H9 (cell line): ENCODE measurements at regions not wholly inside any gene's neighbourhood (a gene's known extent, or its start where the extent isn't known, plus 50 kb on each side); places are given as distances from the start of the nearest gene placed in this dataset.

Experiments
- DNase-seq: peaks from one replicate; pipeline ENCODE4 v3.0.0-alpha.2; 2017
- H2AFZ ChIP-seq: one replicate; pipeline ENCODE4 v1.6.1; 2013; ENCODE audit warnings: mild to moderate bottlenecking, low read length, control low read depth, moderate library complexity
- H2AK5ac ChIP-seq: 2 replicates; pipeline ENCODE4 v1.6.1; 2013; ENCODE audit warnings: low read length, control low read depth, mixed read lengths; ENCODE audit not compliant: insufficient read length
- H2BK120ac ChIP-seq: one replicate; pipeline ENCODE4 v1.6.1; 2013; ENCODE audit warnings: low read depth, mild to moderate bottlenecking, low read length, control low read depth, inconsistent platforms; ENCODE audit not compliant: poor library complexity, severe bottlenecking
- H2BK12ac ChIP-seq: 2 replicates; pipeline ENCODE4 v1.6.1; 2013; ENCODE audit warnings: low read length, control low read depth, mixed read lengths, low read depth; ENCODE audit not compliant: insufficient read length
- H2BK15ac ChIP-seq: 2 replicates; pipeline ENCODE4 v1.6.1; 2013; ENCODE audit warnings: low read depth, low read length, control low read depth
- H2BK20ac ChIP-seq: one replicate; pipeline ENCODE4 v1.6.1; 2013; ENCODE audit warnings: low read depth, mild to moderate bottlenecking, low read length, control low read depth, inconsistent platforms; ENCODE audit not compliant: poor library complexity, severe bottlenecking
- H2BK5ac ChIP-seq: 2 replicates; pipeline ENCODE4 v1.6.1; 2013; ENCODE audit warnings: low read length, control low read depth, mixed read lengths; ENCODE audit not compliant: insufficient read length
- H3K14ac ChIP-seq: 2 replicates; pipeline ENCODE4 v1.6.1; 2013; ENCODE audit warnings: low read length, control low read depth; ENCODE audit not compliant: insufficient read depth
- H3K18ac ChIP-seq: 2 replicates; pipeline ENCODE4 v1.6.1; 2013; ENCODE audit warnings: low read depth, mild to moderate bottlenecking, mixed read lengths, low read length, control low read depth; ENCODE audit not compliant: insufficient read length
- H3K23ac ChIP-seq: 2 replicates; pipeline ENCODE4 v1.6.1; 2013; ENCODE audit warnings: low read length, control low read depth, mixed read lengths, low read depth; ENCODE audit not compliant: insufficient read length
- H3K23me2 ChIP-seq: 2 replicates; pipeline ENCODE4 v1.6.1; 2013; ENCODE audit warnings: low read depth, mild to moderate bottlenecking, mixed read lengths, low read length, control low read depth; ENCODE audit not compliant: insufficient read length, poor library complexity, severe bottlenecking
- H3K27ac ChIP-seq: 2 replicates; pipeline ENCODE4 v1.5.1; 2013; ENCODE audit warnings: low read length, control low read depth, mixed read lengths, low read depth; ENCODE audit not compliant: insufficient read length
- H3K27me3 ChIP-seq: 2 replicates; pipeline ENCODE4 v1.6.1; 2013; ENCODE audit warnings: low read length, control low read depth, inconsistent platforms; ENCODE audit not compliant: insufficient read depth
- H3K4ac ChIP-seq: 2 replicates; pipeline ENCODE4 v1.6.1; 2013; ENCODE audit warnings: low read depth, mild to moderate bottlenecking, control low read depth, inconsistent platforms, low read length, moderate library complexity
- H3K4me1 ChIP-seq: 2 replicates; pipeline ENCODE4 v1.6.1; 2013; ENCODE audit warnings: low read length, control low read depth, inconsistent platforms; ENCODE audit not compliant: insufficient read depth
- H3K4me2 ChIP-seq: 2 replicates; pipeline ENCODE4 v1.6.1; 2013; ENCODE audit warnings: low read length, control low read depth, mixed read lengths; ENCODE audit not compliant: insufficient read length, insufficient read depth
- H3K56ac ChIP-seq: 2 replicates; pipeline ENCODE4 v1.6.1; 2013; ENCODE audit warnings: low read depth, mild to moderate bottlenecking, mixed read lengths, low read length, control low read depth; ENCODE audit not compliant: insufficient read length
- H3K79me1 ChIP-seq: 2 replicates; pipeline ENCODE4 v1.6.1; 2013; ENCODE audit warnings: low read depth, mild to moderate bottlenecking, moderate library complexity, low read length, control low read depth, inconsistent platforms; ENCODE audit not compliant: insufficient read depth, poor library complexity, severe bottlenecking
- H3K79me2 ChIP-seq: 2 replicates; pipeline ENCODE4 v1.6.1; 2013; ENCODE audit warnings: low read length, control low read depth, inconsistent platforms; ENCODE audit not compliant: insufficient read depth
- H3K9ac ChIP-seq: 2 replicates; pipeline ENCODE4 v1.6.1; 2013; ENCODE audit warnings: low read length, control low read depth, mixed read lengths; ENCODE audit not compliant: insufficient read length; ENCODE audit errors: extremely low read depth
- H3K9me3 ChIP-seq: one replicate; pipeline ENCODE4 v1.6.1; 2013; ENCODE audit warnings: low read depth, low read length, inconsistent platforms; ENCODE audit not compliant: control insufficient read depth
- H3T11ph ChIP-seq: one replicate; pipeline ENCODE4 v1.6.1; 2013; ENCODE audit warnings: mild to moderate bottlenecking, low read length, control low read depth, inconsistent platforms
- H4K20me1 ChIP-seq: one replicate; pipeline ENCODE4 v1.6.1; 2013; ENCODE audit not compliant: control insufficient read depth, insufficient read length, insufficient read depth
- H4K5ac ChIP-seq: 2 replicates; pipeline ENCODE4 v1.6.1; 2013; ENCODE audit warnings: low read depth, mild to moderate bottlenecking, mixed read lengths, low read length, control low read depth; ENCODE audit not compliant: insufficient read length
- H4K8ac ChIP-seq: replicated peaks from 2 replicates; pipeline ENCODE4 v1.6.1; 2013; ENCODE audit warnings: low read length, control low read depth, mixed read lengths, low read depth; ENCODE audit not compliant: insufficient read length
- H4K91ac ChIP-seq: 2 replicates; pipeline ENCODE4 v1.6.1; 2013; ENCODE audit warnings: low read depth, mild to moderate bottlenecking, moderate library complexity, mixed read lengths, low read length, control low read depth; ENCODE audit not compliant: insufficient read length
- H3K27ac Mint-ChIP-seq, 3 experiments: 2 replicates in 2 of 3; 3 replicates in 1 of 3; pipeline ENCODE4 v1.8.0; 2020 to 2021; ENCODE audit warnings: mixed read lengths in 3 of 3, mild to moderate bottlenecking in 1 of 3, moderate library complexity in 1 of 3
- H3K27me3 Mint-ChIP-seq: 2 replicates; pipeline ENCODE4 v1.8.0; 2021; ENCODE audit warnings: low read depth, mild to moderate bottlenecking, moderate library complexity, mixed read lengths
- H3K36me3 Mint-ChIP-seq, 3 experiments: 2 replicates in 2 of 3; 3 replicates in 1 of 3; pipeline ENCODE4 v1.8.0; 2020 to 2021; ENCODE audit warnings: low read depth in 3 of 3, mixed read lengths in 3 of 3; ENCODE audit not compliant: insufficient read depth in 1 of 3
- H3K4me1 Mint-ChIP-seq, 2 experiments: 2 replicates each; pipeline ENCODE4 v1.8.0; 2020; ENCODE audit warnings: mixed read lengths in 2 of 2
- H3K4me3 Mint-ChIP-seq, 2 experiments: 2 replicates in 1 of 2; 3 replicates in 1 of 2; pipeline ENCODE4 v1.8.0; 2020 to 2021; ENCODE audit warnings: mild to moderate bottlenecking in 2 of 2, mixed read lengths in 2 of 2, moderate library complexity in 1 of 2
- H3K9me3 Mint-ChIP-seq, 2 experiments: 2 replicates in 1 of 2; 3 replicates in 1 of 2; pipeline ENCODE4 v1.8.0; 2020; ENCODE audit warnings: mild to moderate bottlenecking in 2 of 2, mixed read lengths in 2 of 2, moderate library complexity in 1 of 2
- WGBS: extraction: QIAGEN DNeasy Blood & Tissue Kit; methylation state at CpG from one replicate; pipeline ENCODE4 v1.1.7; 2013; ENCODE audit warnings: missing lambda C conversion rate, low lambda C conversion rate, mixed read lengths; ENCODE audit not compliant: insufficient read length; ENCODE audit errors: extremely low coverage; 5-methylcytosine and 5-hydroxymethylcytosine counted together
- TF ChIP-seq, protein P1 (sequence below): fragments of 200-600 bp; sonication (generic); conservative IDR thresholded peaks from 3 replicates; pipeline ENCODE4 v1.8.0; 2021; ENCODE audit warnings: antibody characterized with exemption, mild to moderate bottlenecking

DNA sequence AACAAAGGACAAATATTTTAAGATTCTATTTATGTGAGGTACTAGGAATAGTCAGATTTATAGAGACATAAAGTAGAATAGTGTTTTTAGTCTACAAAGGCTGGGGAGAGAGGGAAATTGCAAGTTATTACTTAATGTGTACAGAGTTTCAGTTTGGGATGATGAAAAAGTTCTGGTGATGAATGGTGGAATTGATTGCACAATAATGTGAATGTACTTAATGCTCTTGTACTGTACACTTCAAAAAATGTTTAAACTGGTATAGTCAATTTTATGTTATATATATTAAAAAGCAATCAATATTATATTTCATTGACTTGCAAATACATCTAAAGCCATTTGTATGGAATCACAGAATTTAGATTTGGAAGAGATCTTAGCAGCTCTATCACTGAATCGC lies 213.4 kb downstream of the PPP1R3A start:
- Histone ChIP-seq H3K18ac (no peak overlapping the region), H3K23me2 (no peaks in the 10 kb centered on the region), H4K20me1 (no peaks in the 10 kb centered on the region), H4K91ac (no peak overlapping the region), H3K9ac (no peak overlapping the region), H4K8ac (no peak overlapping the region), H3K4me2 (no peak overlapping the region), H2BK20ac (no peak overlapping the region), H3T11ph (no peak overlapping the region), H2AFZ (no peak overlapping the region), H3K27me3 (no peaks in the 10 kb centered on the region), H3K79me2 (no peaks in the 10 kb centered on the region), H3K4me1 (no peaks in the 10 kb centered on the region), H3K14ac (no peak overlapping the region), H2BK15ac (no peak overlapping the region), H2BK120ac (no peak overlapping the region), H3K4ac (no peak overlapping the region), H3K56ac (no peak overlapping the region), H3K23ac (no peak overlapping the region), H3K79me1 (no peaks in the 10 kb centered on the region), H2BK5ac (no peak overlapping the region), H2AK5ac (no peak overlapping the region), H2BK12ac (no peak overlapping the region), H4K5ac (no peak overlapping the region), H3K9me3 (no peaks in the 10 kb centered on the region), H3K27ac (no peak overlapping the region)
- no CpG with 5 or more reads among the region's 1 CpG for WGBS
- TF ChIP-seq, protein P1, sequence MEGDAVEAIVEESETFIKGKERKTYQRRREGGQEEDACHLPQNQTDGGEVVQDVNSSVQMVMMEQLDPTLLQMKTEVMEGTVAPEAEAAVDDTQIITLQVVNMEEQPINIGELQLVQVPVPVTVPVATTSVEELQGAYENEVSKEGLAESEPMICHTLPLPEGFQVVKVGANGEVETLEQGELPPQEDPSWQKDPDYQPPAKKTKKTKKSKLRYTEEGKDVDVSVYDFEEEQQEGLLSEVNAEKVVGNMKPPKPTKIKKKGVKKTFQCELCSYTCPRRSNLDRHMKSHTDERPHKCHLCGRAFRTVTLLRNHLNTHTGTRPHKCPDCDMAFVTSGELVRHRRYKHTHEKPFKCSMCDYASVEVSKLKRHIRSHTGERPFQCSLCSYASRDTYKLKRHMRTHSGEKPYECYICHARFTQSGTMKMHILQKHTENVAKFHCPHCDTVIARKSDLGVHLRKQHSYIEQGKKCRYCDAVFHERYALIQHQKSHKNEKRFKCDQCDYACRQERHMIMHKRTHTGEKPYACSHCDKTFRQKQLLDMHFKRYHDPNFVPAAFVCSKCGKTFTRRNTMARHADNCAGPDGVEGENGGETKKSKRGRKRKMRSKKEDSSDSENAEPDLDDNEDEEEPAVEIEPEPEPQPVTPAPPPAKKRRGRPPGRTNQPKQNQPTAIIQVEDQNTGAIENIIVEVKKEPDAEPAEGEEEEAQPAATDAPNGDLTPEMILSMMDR, result no peak
- no peak for DNase-seq
- no peaks in the 10 kb centered on the region for H3K36me3 Mint-ChIP-seq
- H3K4me1 Mint-ChIP-seq, result no peaks in the 10 kb centered on the region
- no peak overlapping the region for H3K27ac Mint-ChIP-seq
- H3K27me3 Mint-ChIP-seq, result no peaks in the 10 kb centered on the region
- H3K9me3 Mint-ChIP-seq, result peaks cover 3 to 5% of the 10 kb centered on the region in 2 experiments; a peak in 2 of 5 replicates
- H3K4me3 Mint-ChIP-seq, result no peak overlapping the region
